HepG2 (cell line): ENCODE measurements at regions not wholly inside any gene's neighbourhood (a gene's known extent, or its start where the extent isn't known, plus 50 kb on each side); places are given as distances from the start of the nearest gene placed in this dataset.

Source experiments
- ARNT ChIP-seq: fragments of 450-650 bp; IDR thresholded peaks from 2 replicates; pipeline ENCODE4 v1.6.1; 2017
- ATF2 ChIP-seq: sonication (generic); formaldehyde crosslinking; IDR thresholded peaks from 2 replicates; pipeline ENCODE4 v1.4.0; 2020; ENCODE audit warnings: missing genetic modification reagents
- ATF6 ChIP-seq: sonication (generic); formaldehyde crosslinking; conservative IDR thresholded peaks from 2 replicates; pipeline ENCODE4 v1.4.0; 2020; ENCODE audit warnings: missing genetic modification reagents
- ATM ChIP-seq: fragments of 450-650 bp; IDR thresholded peaks from 2 replicates; pipeline ENCODE4 v1.7.1; 2017; ENCODE audit warnings: mild to moderate bottlenecking, borderline replicate concordance
- CCDC6 ChIP-seq: sonication (generic); formaldehyde crosslinking; IDR thresholded peaks from 2 replicates; pipeline ENCODE4 v1.8.1; 2022; ENCODE audit warnings: mild to moderate bottlenecking, missing genetic modification reagents, moderate library complexity
- CTCF ChIP-seq: sonication (generic); formaldehyde crosslinking; IDR thresholded peaks from 2 replicates; pipeline ENCODE4 v1.5.0; 2020; ENCODE audit warnings: mild to moderate bottlenecking, missing genetic modification reagents, moderate library complexity
- FIP1L1 ChIP-seq: fragments of 200-400 bp; formaldehyde crosslinking; IDR thresholded peaks from 2 replicates; pipeline ENCODE4 v1.6.1; 2018; ENCODE audit warnings: low read depth, mild to moderate bottlenecking, low read length, moderate library complexity, borderline replicate concordance; ENCODE audit not compliant: insufficient read depth
- MZF1 ChIP-seq: sonication (generic); formaldehyde crosslinking; IDR thresholded peaks from 2 replicates; pipeline ENCODE4 v1.8.1; 2023; ENCODE audit warnings: mild to moderate bottlenecking, missing genetic modification reagents, borderline replicate concordance
- PAX8 ChIP-seq: sonication (generic); formaldehyde crosslinking; IDR thresholded peaks from 2 replicates; pipeline ENCODE4 v1.8.0; 2022; ENCODE audit warnings: mild to moderate bottlenecking, missing genetic modification reagents, borderline replicate concordance
- PHF8 ChIP-seq: sonication (generic); formaldehyde crosslinking; IDR thresholded peaks from 2 replicates; pipeline ENCODE4 v1.5.0; 2020; ENCODE audit warnings: missing genetic modification reagents
- SNAPC5 ChIP-seq: sonication (generic); formaldehyde crosslinking; IDR thresholded peaks from 2 replicates; pipeline ENCODE4 v1.8.1; 2023; ENCODE audit warnings: mild to moderate bottlenecking, missing genetic modification reagents, borderline replicate concordance
- TAF15 ChIP-seq: fragments of 200-400 bp; formaldehyde crosslinking; IDR thresholded peaks from one replicate; pipeline ENCODE4 v1.6.1; 2018; ENCODE audit warnings: mild to moderate bottlenecking, low read depth, low read length; ENCODE audit not compliant: poor library complexity, severe bottlenecking
- ZFP1 ChIP-seq: IDR thresholded peaks from 2 replicates; pipeline ENCODE4 v1.6.1; 2016
- TF ChIP-seq, protein P1 (sequence below): sonication (generic); formaldehyde crosslinking; IDR thresholded peaks from 2 replicates; pipeline ENCODE4 v1.4.0; 2020; ENCODE audit warnings: missing genetic modification reagents

GRCh38 chr11:129505266-129505665 lies 129.6 kb downstream of the BARX2 start:
- no peak for TF ChIP-seq ATF6 (CRISPR knock-in tag)
- no peak for TF ChIP-seq CTCF (CRISPR knock-in tag)
- TF ChIP-seq ARNT, result no peak
- no peak for TF ChIP-seq SNAPC5
- no peak for TF ChIP-seq CCDC6 (CRISPR knock-in tag)
- TF ChIP-seq, protein P1, sequence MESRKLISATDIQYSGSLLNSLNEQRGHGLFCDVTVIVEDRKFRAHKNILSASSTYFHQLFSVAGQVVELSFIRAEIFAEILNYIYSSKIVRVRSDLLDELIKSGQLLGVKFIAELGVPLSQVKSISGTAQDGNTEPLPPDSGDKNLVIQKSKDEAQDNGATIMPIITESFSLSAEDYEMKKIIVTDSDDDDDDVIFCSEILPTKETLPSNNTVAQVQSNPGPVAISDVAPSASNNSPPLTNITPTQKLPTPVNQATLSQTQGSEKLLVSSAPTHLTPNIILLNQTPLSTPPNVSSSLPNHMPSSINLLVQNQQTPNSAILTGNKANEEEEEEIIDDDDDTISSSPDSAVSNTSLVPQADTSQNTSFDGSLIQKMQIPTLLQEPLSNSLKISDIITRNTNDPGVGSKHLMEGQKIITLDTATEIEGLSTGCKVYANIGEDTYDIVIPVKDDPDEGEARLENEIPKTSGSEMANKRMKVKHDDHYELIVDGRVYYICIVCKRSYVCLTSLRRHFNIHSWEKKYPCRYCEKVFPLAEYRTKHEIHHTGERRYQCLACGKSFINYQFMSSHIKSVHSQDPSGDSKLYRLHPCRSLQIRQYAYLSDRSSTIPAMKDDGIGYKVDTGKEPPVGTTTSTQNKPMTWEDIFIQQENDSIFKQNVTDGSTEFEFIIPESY (CRISPR knock-in tag), result no peak
- no peak for TF ChIP-seq FIP1L1
- no peak for TF ChIP-seq ATF2 (CRISPR knock-in tag)
- TF ChIP-seq TAF15, result no peak
- TF ChIP-seq ATM, result no peak
- no peak for TF ChIP-seq MZF1
- TF ChIP-seq PHF8 (CRISPR knock-in tag), result no peak
- TF ChIP-seq ZFP1 (CRISPR knock-in tag), result no peak
- TF ChIP-seq PAX8 (CRISPR knock-in tag), result no peak
